Esophagus squamous epithelium (tissue), 5 donors: ENCODE measurements at regions not wholly inside any gene's neighbourhood (a gene's known extent, or its start where the extent isn't known, plus 50 kb on each side); places are given as distances from the start of the nearest gene placed in this dataset.

Experiments
- DNase-seq: peaks from one replicate; lab custom pipeline; 2025; lab: John Stamatoyannopoulos, UW
- H3K27ac ChIP-seq, 4 donors: fragments of 200-600 bp; sonication (generic); one replicate each; pipeline ENCODE4 v1.5.1; 2016 to 2019; ENCODE audit warnings: mild to moderate bottlenecking in 1 of 4
- H3K27me3 ChIP-seq, 4 donors: fragments of 200-600 bp; sonication (generic); 1 replicate in 3 of 4; 2 replicates in 1 of 4; pipeline versions ENCODE4 v1.5.1 to v1.6.0; 2017 to 2021; ENCODE audit warnings: antibody characterized with exemption in 1 of 4
- H3K36me3 ChIP-seq, 3 donors: fragments of 200-600 bp; sonication (generic); one replicate each; pipeline ENCODE4 v1.5.1; 2016 to 2019
- H3K4me1 ChIP-seq, 3 donors: fragments of 200-600 bp; sonication (generic); one replicate each; pipeline ENCODE4 v1.5.1; 2017 to 2019
- H3K4me3 ChIP-seq, 4 donors: fragments of 200-600 bp; sonication (generic); 1 replicate in 3 of 4; 2 replicates in 1 of 4; pipeline ENCODE4 v1.5.1; 2016 to 2019; ENCODE audit warnings: mild to moderate bottlenecking in 2 of 4, moderate library complexity in 1 of 4
- H3K9me3 ChIP-seq, 3 donors: fragments of 200-600 bp; sonication (generic); one replicate each; pipeline ENCODE4 v1.5.1; 2016 to 2019
- POLR2A ChIP-seq, 4 donors: fragments of 450-650 bp; IDR thresholded peaks; one replicate each; pipeline ENCODE4 v1.6.1; 2017; ENCODE audit warnings: antibody characterized with exemption in 4 of 4, mild to moderate bottlenecking in 4 of 4, moderate library complexity in 3 of 4
- WGBS, 2 donors: methylation state at CpG; one replicate each; pipeline ENCODE4 v1.1.5; 2018; 5-methylcytosine and 5-hydroxymethylcytosine counted together
- intact Hi-C: fragments of 100-400 bp; cut with DNase I; formaldehyde crosslinking; loops from one replicate; pipeline ENCODE4 v1.15.0; 2022
- TF ChIP-seq, protein P1 (sequence below), 6 experiments: fragments of 450-650 bp in 4 of 6; fragments of 200-600 bp in 2 of 6; sonication (generic) in 2 of 6; IDR thresholded peaks; one replicate each; pipeline ENCODE4 v1.5.1; 2016 to 2019; ENCODE audit warnings: antibody characterized with exemption in 6 of 6, mild to moderate bottlenecking in 4 of 6, moderate library complexity in 4 of 6
- donor health status: DM: yes; HTN: yes; CAD: no.

DNA sequence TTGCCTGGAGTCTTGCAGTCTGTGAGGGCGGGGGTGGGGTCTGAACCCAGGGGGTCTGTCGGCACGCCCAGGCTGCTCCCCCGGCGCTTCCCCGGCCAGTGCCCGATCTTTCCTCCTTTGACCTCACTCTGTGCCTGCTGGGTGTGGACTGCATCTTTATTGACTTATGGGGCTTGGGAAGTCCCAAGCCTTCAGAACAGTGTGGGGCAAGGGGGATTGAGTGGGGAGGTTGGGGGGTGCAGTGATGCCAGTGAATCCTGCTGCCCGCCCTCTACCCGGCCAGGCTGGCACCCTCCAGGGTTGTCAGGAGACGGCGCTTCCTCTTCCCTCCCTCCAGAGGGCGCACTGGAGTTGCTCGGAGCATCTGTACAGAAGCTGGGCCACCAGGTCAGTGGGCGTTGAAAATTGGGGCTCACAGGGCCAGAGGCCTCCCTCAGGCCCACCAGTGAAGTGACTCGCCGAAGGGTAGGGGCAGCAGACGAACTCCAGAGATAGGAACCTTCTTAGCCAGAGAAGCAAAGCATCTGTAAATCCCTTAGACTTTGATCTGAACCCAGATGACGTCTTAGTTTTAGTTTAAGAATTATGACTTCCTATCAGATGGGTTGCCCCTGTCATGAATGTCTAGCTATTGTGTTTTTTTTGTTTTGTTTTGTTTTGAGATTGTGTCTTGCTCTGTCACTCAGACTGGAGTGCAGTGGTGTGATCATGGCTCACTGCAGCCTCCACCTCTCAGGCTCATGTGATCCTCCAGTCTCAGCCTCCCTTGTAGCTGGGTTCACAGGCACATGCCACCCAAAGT lies 184.8 kb upstream of the CIBAR2 start:
- TF ChIP-seq POLR2A (IDR thresholded peaks at IDR 0.05) = no peak
- TF ChIP-seq, protein P1, sequence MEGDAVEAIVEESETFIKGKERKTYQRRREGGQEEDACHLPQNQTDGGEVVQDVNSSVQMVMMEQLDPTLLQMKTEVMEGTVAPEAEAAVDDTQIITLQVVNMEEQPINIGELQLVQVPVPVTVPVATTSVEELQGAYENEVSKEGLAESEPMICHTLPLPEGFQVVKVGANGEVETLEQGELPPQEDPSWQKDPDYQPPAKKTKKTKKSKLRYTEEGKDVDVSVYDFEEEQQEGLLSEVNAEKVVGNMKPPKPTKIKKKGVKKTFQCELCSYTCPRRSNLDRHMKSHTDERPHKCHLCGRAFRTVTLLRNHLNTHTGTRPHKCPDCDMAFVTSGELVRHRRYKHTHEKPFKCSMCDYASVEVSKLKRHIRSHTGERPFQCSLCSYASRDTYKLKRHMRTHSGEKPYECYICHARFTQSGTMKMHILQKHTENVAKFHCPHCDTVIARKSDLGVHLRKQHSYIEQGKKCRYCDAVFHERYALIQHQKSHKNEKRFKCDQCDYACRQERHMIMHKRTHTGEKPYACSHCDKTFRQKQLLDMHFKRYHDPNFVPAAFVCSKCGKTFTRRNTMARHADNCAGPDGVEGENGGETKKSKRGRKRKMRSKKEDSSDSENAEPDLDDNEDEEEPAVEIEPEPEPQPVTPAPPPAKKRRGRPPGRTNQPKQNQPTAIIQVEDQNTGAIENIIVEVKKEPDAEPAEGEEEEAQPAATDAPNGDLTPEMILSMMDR (IDR thresholded peaks at IDR 0.05) = peak; percentile 45 to 64 (median 55)
- H3K36me3 ChIP-seq = no peaks in the 10 kb centered on the region
- intact Hi-C loops = no loop called here
- no peak overlapping the region for H3K27ac ChIP-seq
- peaks cover 0 to 25% (median 0%) of the 10 kb centered on the region in 4 donors for H3K27me3 ChIP-seq
- H3K4me1 ChIP-seq = peaks cover 0 to 6% (median 0%) of the 10 kb centered on the region in 3 donors
- 57 to 62% methylated on average over 4 to 11 of the region's 18 CpGs for WGBS, 2 donors
- no peak overlapping the region for H3K4me3 ChIP-seq
- no peaks in the 10 kb centered on the region for H3K9me3 ChIP-seq
- no peak for DNase-seq

DNA sequence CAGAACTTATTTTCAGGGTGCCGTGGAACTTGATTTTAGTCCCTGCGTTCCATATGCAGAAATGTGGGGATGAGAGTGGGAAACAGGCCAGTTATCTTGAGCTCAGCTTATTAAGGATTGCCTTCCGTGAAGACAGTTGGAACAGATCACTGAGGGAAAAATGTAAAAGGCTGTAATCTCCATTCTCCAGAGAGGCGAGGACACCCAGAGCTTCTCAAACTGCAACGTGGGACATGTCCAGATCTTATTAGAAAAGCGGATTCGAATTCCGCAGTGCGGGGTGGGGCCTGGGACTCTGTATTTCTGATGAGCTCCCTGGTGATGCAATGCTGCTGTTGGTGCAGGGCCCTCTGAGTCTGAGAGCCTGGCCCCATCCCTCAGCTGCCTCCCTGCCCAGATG lies 185.6 kb upstream of the CIBAR2 start:
- no peak overlapping the region for H3K27ac ChIP-seq
- H3K27me3 ChIP-seq = peaks cover 0 to 34% (median 0%) of the 10 kb centered on the region in 4 donors
- H3K9me3 ChIP-seq = no peaks in the 10 kb centered on the region
- peaks cover 0 to 15% (median 0%) of the 10 kb centered on the region in 3 donors for H3K4me1 ChIP-seq
- TF ChIP-seq, protein P1 (IDR thresholded peaks at IDR 0.05) = no peak
- TF ChIP-seq POLR2A (IDR thresholded peaks at IDR 0.05) = no peak
- intact Hi-C loops = no loop called here
- WGBS, 2 donors = 66 to 75% methylated on average over 9 of the region's 9 CpGs
- no peak overlapping the region for H3K4me3 ChIP-seq
- no peak for DNase-seq
- H3K36me3 ChIP-seq = no peaks in the 10 kb centered on the region

DNA sequence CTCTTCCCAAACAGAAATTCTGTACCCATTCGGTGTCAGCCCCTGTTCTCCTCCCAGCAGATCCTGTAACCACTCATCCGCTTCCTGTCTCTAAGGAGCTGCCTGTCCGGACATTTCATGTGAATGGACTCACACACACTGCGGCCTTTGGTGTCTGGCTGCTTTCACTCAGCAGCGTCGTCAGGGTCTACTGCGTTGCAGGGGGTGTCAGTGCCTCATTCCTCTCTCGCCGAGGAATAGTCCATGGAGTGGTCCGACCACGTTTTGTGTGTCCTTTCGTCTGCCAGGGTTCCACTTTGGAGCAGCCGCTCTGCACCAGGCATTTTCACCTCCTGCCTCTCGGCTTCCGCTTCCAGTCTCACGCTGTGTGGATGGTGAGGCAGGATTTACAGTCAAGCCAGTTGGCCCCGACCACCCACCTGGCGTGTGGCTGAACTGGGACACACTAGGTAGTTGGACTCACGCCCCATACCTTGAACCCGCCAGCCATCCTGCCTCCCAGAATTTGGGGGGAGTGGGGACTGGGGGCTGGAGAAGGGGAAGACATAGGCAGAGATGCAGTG lies 188.2 kb upstream of the CIBAR2 start:
- H3K27ac ChIP-seq = no peak overlapping the region
- H3K36me3 ChIP-seq = no peaks in the 10 kb centered on the region
- no peak for DNase-seq
- intact Hi-C loops = loop anchor here (10.0 kb wide), 1 partner anchor 114 kb away; no protein-coding TSS in a partner anchor
- 88 to 92% methylated on average over 16 to 17 of the region's 20 CpGs for WGBS, 2 donors
- TF ChIP-seq, protein P1 (IDR thresholded peaks at IDR 0.05) = no peak
- no peak for TF ChIP-seq POLR2A (IDR thresholded peaks at IDR 0.05)
- no peaks in the 10 kb centered on the region for H3K9me3 ChIP-seq
- H3K4me3 ChIP-seq = no peak overlapping the region
- peaks cover 0 to 42% (median 0%) of the 10 kb centered on the region in 4 donors for H3K27me3 ChIP-seq
- H3K4me1 ChIP-seq = peaks cover 0 to 30% (median 4%) of the 10 kb centered on the region in 3 donors

DNA sequence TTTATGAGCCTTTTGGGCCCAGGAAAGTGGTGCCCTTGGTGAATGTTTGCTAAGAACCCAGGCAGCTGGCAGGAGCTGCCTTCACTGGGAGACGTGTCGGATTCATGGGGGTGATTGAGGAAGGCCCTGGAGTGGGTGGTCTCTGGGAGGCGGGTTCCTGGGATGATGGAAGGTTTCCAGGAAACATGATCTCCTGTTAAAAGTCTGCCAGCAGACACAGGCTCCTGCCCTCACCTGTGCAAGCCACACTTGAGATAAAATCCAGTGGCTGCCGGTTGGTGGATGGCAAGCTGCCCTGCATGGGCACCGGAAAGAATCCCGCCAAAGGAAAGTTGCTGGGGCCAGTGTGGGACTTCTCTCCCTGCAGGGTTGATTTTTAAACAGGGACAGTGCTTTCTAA lies 189.0 kb upstream of the CIBAR2 start:
- Histone ChIP-seq H3K36me3 (no peaks in the 10 kb centered on the region), H3K4me1 (peaks cover 5 to 38% (median 11%) of the 10 kb centered on the region in 3 donors), H3K4me3 (no peak overlapping the region), H3K27ac (no peak overlapping the region), H3K27me3 (peaks cover 0 to 38% (median 0%) of the 10 kb centered on the region in 4 donors), H3K9me3 (no peaks in the 10 kb centered on the region)
- no peak for DNase-seq
- TF ChIP-seq, protein P1 (IDR thresholded peaks at IDR 0.05) = no peak
- no peak for TF ChIP-seq POLR2A (IDR thresholded peaks at IDR 0.05)
- intact Hi-C loops = loop anchor here (10.0 kb wide), 1 partner anchor 114 kb away; no protein-coding TSS in a partner anchor
- WGBS, 2 donors = 61 to 64% methylated on average over 4 to 5 of the region's 6 CpGs
